ENCODE measurements at regions not wholly inside any gene's neighbourhood (a gene's known extent, or its start where the extent isn't known, plus 50 kb on each side); places are given as distances from the start of the nearest gene placed in this dataset.

GRCh38 chr11:27838674-27839073 is 138.4 kb upstream of the BDNF start:
- Histone ChIP-seq H3K27ac (ENCODE audit: low read depth, low read length) (no peak overlapping the region), H2BK15ac (ENCODE audit: low read length) (no peak overlapping the region), H2BK120ac (replicated peaks; ENCODE audit: low read depth, low read length) (no peak overlapping the region), H3K79me1 (ENCODE audit: low read depth, low read length) (no peaks in the 10 kb centered on the region), H3K23ac (ENCODE audit: insufficient read length) (no peak overlapping the region), H2AK5ac (ENCODE audit: low read depth, low read length) (no peak overlapping the region), H3K79me2 (ENCODE audit: control insufficient read depth in 1 of 2, insufficient read depth in 2 of 2, low read length in 2 of 2) (no peaks in the 10 kb centered on the region), H2AFZ (ENCODE audit: low read length) (no peak overlapping the region), H3K9ac (replicated peaks in 1 of 4; ENCODE audit: extremely low read depth in 1 of 4, low read depth in 3 of 4, low read length in 3 of 4) (no peak overlapping the region), H3K4ac (replicated peaks; ENCODE audit: insufficient read length, low read depth, low read length) (no peak overlapping the region), H3K23me2 (ENCODE audit: low read depth, low read length) (no peaks in the 10 kb centered on the region; the same call in 1 of the 2 replicates), H2BK5ac (ENCODE audit: low read depth, low read length) (no peak overlapping the region), H3K18ac (ENCODE audit: extremely low read depth, low read length) (no peak overlapping the region), H4K5ac (ENCODE audit: insufficient read length, low read depth, low read length) (no peak overlapping the region), H4K91ac (replicated peaks; ENCODE audit: insufficient read length, low read length) (no peak overlapping the region), H4K20me1 (replicated peaks in 1 of 2; ENCODE audit: control insufficient read depth in 1 of 2, insufficient read depth in 2 of 2, low read length in 2 of 2) (no peaks in the 10 kb centered on the region), H2BK12ac (ENCODE audit: low read depth, low read length) (no peak overlapping the region), H3K36me3 (ENCODE audit: control insufficient read depth in 2 of 4, insufficient read depth in 4 of 4, low read length in 3 of 4) (no peaks in the 10 kb centered on the region), H4K8ac (ENCODE audit: extremely low read depth, insufficient read depth, low read length) (no peak overlapping the region), H3K27me3 (replicated peaks in 1 of 4; ENCODE audit: control insufficient read depth in 3 of 4, extremely low read depth in 1 of 4, insufficient read depth in 3 of 4, low read length in 3 of 4) (no peaks in the 10 kb centered on the region), H3K14ac (ENCODE audit: insufficient read length) (no peak overlapping the region), H2BK20ac (ENCODE audit: low read length) (no peak overlapping the region), H3K9me3 (ENCODE audit: insufficient read depth in 2 of 2, low read depth in 1 of 2, low read length in 1 of 2) (no peaks in the 10 kb centered on the region), H3K4me2 (ENCODE audit: insufficient read depth in 1 of 2, low read depth in 2 of 2, low read length in 2 of 2) (no peak overlapping the region), H3K56ac (replicated peaks; ENCODE audit: insufficient read length, low read depth, low read length) (no peak overlapping the region), H3K4me1 (replicated peaks in 1 of 4; ENCODE audit: control insufficient read depth in 3 of 4, insufficient read depth in 4 of 4, low read length in 3 of 4) (no peaks in the 10 kb centered on the region), H3K4me3 (ENCODE audit: extremely low read depth in 1 of 4, insufficient read depth in 2 of 4, low read depth in 3 of 4, low read length in 4 of 4) (no peak overlapping the region)
- ChIA-PET POLR2A (ENCODE audit: partially characterized antibody) (no interaction called here), CTCF (ENCODE audit: partially characterized antibody) (interaction anchor here (1.1 to 2.3 kb wide), 8 partner anchors 11 to 32 kb away, joined by 3 to 8 read pairs (median 5); no protein-coding TSS in a partner anchor)
- DNase-seq (ENCODE audit: low read depth in 1 of 2, low spot score in 2 of 2) (no peak), FAIRE-seq (no peak)
- TF ChIP-seq BACH1 (IDR thresholded peaks at IDR 0.05; ENCODE audit: low read length) = no peak
- TF ChIP-seq RNF2 (IDR thresholded peaks at IDR 0.05; ENCODE audit: borderline replicate concordance, low read depth, low read length, missing control alignments, poor library complexity, severe bottlenecking) = no peak
- no peak for TF ChIP-seq ATF2 (IDR thresholded peaks at IDR 0.05; ENCODE audit: low read length)
- no peak for TF ChIP-seq E2F6 (IDR thresholded peaks at IDR 0.05)
- TF ChIP-seq NRF1 (IDR thresholded peaks at IDR 0.05; ENCODE audit: low read depth, low read length) = no peak
- TF ChIP-seq ATF3 (IDR thresholded peaks at IDR 0.05; ENCODE audit: insufficient read depth, low read depth, low read length) = no peak
- TF ChIP-seq CHD1 (IDR thresholded peaks at IDR 0.05; ENCODE audit: low read depth, low read length) = no peak
- WGBS, 2 experiments (ENCODE audit: extremely low coverage in 1 of 2, insufficient coverage in 1 of 2, insufficient read length in 1 of 2, insufficient replicate concordance in 2 of 2, low coverage in 1 of 2, low lambda C conversion rate in 2 of 2, missing lambda C conversion rate in 1 of 2) = 60% methylated on average over 6 of the region's 6 CpGs; no CpG with 5 or more reads in 1 of the 2 experiments
